ENCODE measurements at regions not wholly inside any gene's neighbourhood (a gene's known extent, or its start where the extent isn't known, plus 50 kb on each side); places are given as distances from the start of the nearest gene placed in this dataset.
A peak's percentile ranks its signal among the peaks of the same experiment; 100 is the strongest.

GRCh38 chr2:64328756-64329155 is 125.2 kb upstream of the LGALSL start:
- no peak for TF ChIP-seq CTCF (IDR thresholded peaks at IDR 0.05)
- no peak overlapping the region for H3K4me3 ChIP-seq (ENCODE audit: low read depth, poor library complexity, severe bottlenecking)
- intact Hi-C loops (cut with DNase I; ENCODE audit: low total_unique reads) = no loop called here
- WGBS, 2 donors = 39 to 42% methylated on average over 3 of the region's 3 CpGs
- peak in 1 of 2 donors; percentile 13 for DNase-seq (ENCODE audit: low spot score in 2 of 2)

GRCh38 chr2:64329848-64330247 is 124.1 kb upstream of the LGALSL start:
- peak in 1 of 2 donors; percentile 84 for DNase-seq (ENCODE audit: low spot score in 2 of 2)
- TF ChIP-seq CTCF (IDR thresholded peaks at IDR 0.05) (no peak), POLR2A (IDR thresholded peaks at IDR 0.05) (no peak)
- intact Hi-C loops (cut with DNase I; ENCODE audit: low total_unique reads) = loop anchor here (5.0 to 10.0 kb wide), 3 partner anchors 157 to 535 kb away; no protein-coding TSS in a partner anchor
- no peak overlapping the region for H3K4me3 ChIP-seq (ENCODE audit: low read depth, poor library complexity, severe bottlenecking)
- 6 to 18% methylated on average over 2 of the region's 2 CpGs for WGBS, 2 donors

GRCh38 chr2:64330281-64331113 is 123.5 kb upstream of the LGALSL start:
- 8 to 9% methylated on average over 10 of the region's 10 CpGs for WGBS, 2 donors
- no peak overlapping the region for H3K4me3 ChIP-seq (ENCODE audit: low read depth, poor library complexity, severe bottlenecking)
- intact Hi-C loops (cut with DNase I; ENCODE audit: low total_unique reads) = loop anchor here (5.0 to 10.0 kb wide), 3 partner anchors 157 to 534 kb away; no protein-coding TSS in a partner anchor
- TF ChIP-seq CTCF (IDR thresholded peaks at IDR 0.05) = peak in 1 of 3 donors; percentile 62
- no peak for TF ChIP-seq POLR2A (IDR thresholded peaks at IDR 0.05)
- DNase-seq (ENCODE audit: low spot score in 2 of 2) = peak; percentile 69 to 95

GRCh38 chr2:64331114-64331645 is 122.8 kb upstream of the LGALSL start:
- WGBS, 2 donors = 38% methylated on average over 6 of the region's 6 CpGs
- H3K4me3 ChIP-seq (ENCODE audit: low read depth, poor library complexity, severe bottlenecking) = no peak overlapping the region
- DNase-seq (ENCODE audit: low spot score in 2 of 2) = peak in 1 of 2 donors; percentile 76

More at GRCh38 chr2:64331114-64331645, 122.8 kb upstream of the LGALSL start:
- no peak for TF ChIP-seq CTCF (IDR thresholded peaks at IDR 0.05)
- TF ChIP-seq POLR2A (IDR thresholded peaks at IDR 0.05) = no peak
- intact Hi-C loops (cut with DNase I; ENCODE audit: low total_unique reads) = loop anchor here (5.0 to 10.0 kb wide), 3 partner anchors 156 to 534 kb away; no protein-coding TSS in a partner anchor

Data from lower leg skin (tissue), 4 donors.